Keratinocyte (primary cell): ENCODE measurements at regions not wholly inside any gene's neighbourhood (a gene's known extent, or its start where the extent isn't known, plus 50 kb on each side); places are given as distances from the start of the nearest gene placed in this dataset.

Source experiments
- DNase-seq: peaks from one replicate; pipeline ENCODE4 v3.0.0-alpha.2; 2011; ENCODE audit warnings: low read depth, missing footprints, low spot score
- FAIRE-seq: peaks from 2 replicates; lab custom pipeline; 2011; peaks lifted over from hg19 to GRCh38; lab: Jason Lieb, UNC
- H2AFZ ChIP-seq: 2 replicates; pipeline ENCODE4 v1.6.0; 2012; ENCODE audit warnings: low read length, control low read depth, inconsistent platforms; ENCODE audit not compliant: control insufficient read depth
- H3K27ac ChIP-seq: 2 replicates; pipeline ENCODE4 v1.5.1; 2011; ENCODE audit warnings: low read length; ENCODE audit not compliant: control insufficient read depth, insufficient read depth
- H3K27me3 ChIP-seq: 3 replicates; pipeline ENCODE4 v1.6.0; 2011; ENCODE audit warnings: low read length; ENCODE audit not compliant: control insufficient read depth, insufficient read depth; ENCODE audit errors: extremely low read depth
- H3K36me3 ChIP-seq, 2 experiments: 2 replicates in 1 of 2; 3 replicates in 1 of 2; pipeline ENCODE4 v1.5.1; 2011; ENCODE audit warnings: low read length in 2 of 2, mild to moderate bottlenecking in 1 of 2; ENCODE audit not compliant: control insufficient read depth in 2 of 2, insufficient read depth in 2 of 2; ENCODE audit errors: extremely low read depth in 1 of 2
- H3K4me1 ChIP-seq: 3 replicates; pipeline ENCODE4 v1.5.1; 2011; ENCODE audit warnings: low read length; ENCODE audit not compliant: control insufficient read depth, insufficient read depth; ENCODE audit errors: extremely low read depth
- H3K4me2 ChIP-seq: 3 replicates; pipeline ENCODE4 v1.6.0; 2011; ENCODE audit warnings: low read depth, low read length; ENCODE audit not compliant: control insufficient read depth, insufficient read depth; ENCODE audit errors: extremely low read depth
- H3K4me3 ChIP-seq, 3 experiments: fragments of 200-600 bp in 1 of 3; sonication (generic) in 1 of 3; 2 replicates in 2 of 3; 3 replicates in 1 of 3; pipeline ENCODE4 v1.5.1; 2011 to 2016; ENCODE audit warnings: low read length in 3 of 3, mild to moderate bottlenecking in 3 of 3, control low read depth in 2 of 3, inconsistent platforms in 1 of 3, low read depth in 1 of 3, mixed read lengths in 1 of 3, mixed run types in 1 of 3, moderate library complexity in 1 of 3; ENCODE audit not compliant: control insufficient read depth in 2 of 3, insufficient read depth in 2 of 3; ENCODE audit errors: extremely low read depth in 1 of 3
- H3K79me2 ChIP-seq: 2 replicates; pipeline ENCODE4 v1.6.0; 2012; ENCODE audit warnings: low read length; ENCODE audit not compliant: control insufficient read depth, insufficient read depth
- H3K9ac ChIP-seq: 3 replicates; pipeline ENCODE4 v1.6.0; 2011; ENCODE audit warnings: low read length; ENCODE audit not compliant: control insufficient read depth, insufficient read depth; ENCODE audit errors: extremely low read depth
- H3K9me1 ChIP-seq: 3 replicates; pipeline ENCODE4 v1.6.0; 2011; ENCODE audit warnings: low read length; ENCODE audit not compliant: control insufficient read depth, insufficient read depth; ENCODE audit errors: extremely low read depth
- H3K9me3 ChIP-seq: 2 replicates; pipeline ENCODE4 v1.5.1; 2012; ENCODE audit warnings: low read depth, low read length; ENCODE audit not compliant: control insufficient read depth
- H4K20me1 ChIP-seq: 3 replicates; pipeline ENCODE4 v1.6.0; 2011; ENCODE audit warnings: low read length; ENCODE audit not compliant: control insufficient read depth, insufficient read depth; ENCODE audit errors: extremely low read depth
- EZH2 ChIP-seq: IDR thresholded peaks from one replicate; pipeline ENCODE4 v1.6.1; 2012; ENCODE audit warnings: inconsistent platforms, mild to moderate bottlenecking, low read length, moderate library complexity
- dilution Hi-C: fragments of 300-500 bp; cut with MboI; formaldehyde crosslinking; loops from one replicate; pipeline ENCODE4 v1.7.0; 2020; ENCODE audit warnings: low sequenced_read_pairs; ENCODE audit not compliant: extremely low pct_ligation_motif_present
- TF ChIP-seq, protein P1 (sequence below), 3 experiments: IDR thresholded peaks in 1 of 3; conservative IDR thresholded peaks in 1 of 3; optimal IDR thresholded peaks in 1 of 3; 2 replicates in 2 of 3; 3 replicates in 1 of 3; pipeline versions ENCODE3 to v1.5.1; 2011; ENCODE audit warnings: low read length in 3 of 3, mild to moderate bottlenecking in 3 of 3, moderate library complexity in 2 of 3, control low read depth in 1 of 3, inconsistent platforms in 1 of 3; ENCODE audit not compliant: insufficient read depth in 2 of 3; ENCODE audit errors: extremely low read depth in 1 of 3

DNA sequence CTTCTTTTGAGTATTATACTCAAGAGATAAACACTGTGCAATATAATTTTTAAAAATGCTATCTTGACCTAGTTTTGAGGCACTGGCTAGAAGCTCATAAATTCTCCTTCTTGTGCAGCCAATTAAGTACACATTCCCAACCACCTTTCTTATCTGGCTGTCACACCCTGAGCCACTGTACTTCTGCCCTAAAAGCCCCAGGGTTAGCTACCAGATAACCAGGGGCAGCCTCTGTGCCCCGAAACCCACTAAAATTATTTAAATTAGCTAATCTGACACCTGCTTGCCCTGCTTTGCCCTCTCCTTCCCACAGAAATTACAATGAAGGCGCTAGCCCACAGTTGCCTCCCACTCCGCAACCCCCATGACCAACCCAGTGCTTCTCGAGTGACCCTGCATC lies 597.3 kb upstream of the TYRP1 start:
- H3K79me2 ChIP-seq, result no peaks in the 10 kb centered on the region
- no peaks in the 10 kb centered on the region for H3K9me3 ChIP-seq
- FAIRE-seq, result no peak
- no peaks in the 10 kb centered on the region for H4K20me1 ChIP-seq
- H2AFZ ChIP-seq, result no peak overlapping the region
- no peak for TF ChIP-seq EZH2
- TF ChIP-seq, protein P1, sequence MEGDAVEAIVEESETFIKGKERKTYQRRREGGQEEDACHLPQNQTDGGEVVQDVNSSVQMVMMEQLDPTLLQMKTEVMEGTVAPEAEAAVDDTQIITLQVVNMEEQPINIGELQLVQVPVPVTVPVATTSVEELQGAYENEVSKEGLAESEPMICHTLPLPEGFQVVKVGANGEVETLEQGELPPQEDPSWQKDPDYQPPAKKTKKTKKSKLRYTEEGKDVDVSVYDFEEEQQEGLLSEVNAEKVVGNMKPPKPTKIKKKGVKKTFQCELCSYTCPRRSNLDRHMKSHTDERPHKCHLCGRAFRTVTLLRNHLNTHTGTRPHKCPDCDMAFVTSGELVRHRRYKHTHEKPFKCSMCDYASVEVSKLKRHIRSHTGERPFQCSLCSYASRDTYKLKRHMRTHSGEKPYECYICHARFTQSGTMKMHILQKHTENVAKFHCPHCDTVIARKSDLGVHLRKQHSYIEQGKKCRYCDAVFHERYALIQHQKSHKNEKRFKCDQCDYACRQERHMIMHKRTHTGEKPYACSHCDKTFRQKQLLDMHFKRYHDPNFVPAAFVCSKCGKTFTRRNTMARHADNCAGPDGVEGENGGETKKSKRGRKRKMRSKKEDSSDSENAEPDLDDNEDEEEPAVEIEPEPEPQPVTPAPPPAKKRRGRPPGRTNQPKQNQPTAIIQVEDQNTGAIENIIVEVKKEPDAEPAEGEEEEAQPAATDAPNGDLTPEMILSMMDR (optimal IDR thresholded peaks at IDR 0.05 in 1 of 3, IDR thresholded peaks at IDR 0.05 in 1 of 3, conservative IDR thresholded peaks at IDR 0.05 in 1 of 3; ENCODE audit: extremely low read depth in 1 of 3, insufficient read depth in 2 of 3, low read length in 3 of 3), result no peak
- H3K36me3 ChIP-seq, result no peaks in the 10 kb centered on the region
- H3K4me2 ChIP-seq, result no peak overlapping the region
- H3K27ac ChIP-seq, result no peak overlapping the region
- H3K9me1 ChIP-seq, result no peaks in the 10 kb centered on the region
- dilution Hi-C loops, result no loop called here
- no peaks in the 10 kb centered on the region for H3K4me1 ChIP-seq
- no peak for DNase-seq
- no peak overlapping the region for H3K9ac ChIP-seq
- H3K4me3 ChIP-seq, result no peak overlapping the region
- H3K27me3 ChIP-seq, result no peaks in the 10 kb centered on the region

DNA sequence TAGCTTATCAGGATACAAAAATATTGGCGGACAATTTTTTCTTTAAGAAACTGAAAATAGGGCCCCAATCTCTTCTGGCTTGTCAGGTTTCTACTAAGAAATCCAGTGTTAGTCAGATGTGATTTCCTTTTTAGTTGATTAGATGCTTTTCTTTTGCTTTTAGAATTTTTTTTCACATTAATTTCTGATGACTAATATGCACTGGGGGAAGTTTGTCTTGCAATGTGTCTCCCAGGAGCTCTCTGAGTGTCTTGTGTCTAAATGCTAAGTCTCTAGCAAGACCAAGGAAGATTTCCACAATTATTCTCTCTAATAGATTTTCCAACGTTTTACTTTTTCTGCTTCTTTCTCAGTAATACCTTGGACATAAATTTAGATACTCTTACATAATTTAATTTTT lies 559.8 kb upstream of the TYRP1 start:
- dilution Hi-C loops, result no loop called here

More for the DNA sequence above, 559.8 kb upstream of the TYRP1 start:
- no peak for FAIRE-seq
- Histone ChIP-seq H3K27ac (no peak overlapping the region), H3K36me3 (no peaks in the 10 kb centered on the region), H3K79me2 (no peaks in the 10 kb centered on the region), H3K9me1 (no peaks in the 10 kb centered on the region), H2AFZ (no peak overlapping the region), H3K4me1 (no peaks in the 10 kb centered on the region), H3K9me3 (no peaks in the 10 kb centered on the region), H3K9ac (no peak overlapping the region), H3K4me3 (no peak overlapping the region), H4K20me1 (no peaks in the 10 kb centered on the region), H3K4me2 (no peak overlapping the region), H3K27me3 (no peaks in the 10 kb centered on the region)
- no peak for TF ChIP-seq EZH2
- TF ChIP-seq, protein P1 (optimal IDR thresholded peaks at IDR 0.05 in 1 of 3, IDR thresholded peaks at IDR 0.05 in 1 of 3, conservative IDR thresholded peaks at IDR 0.05 in 1 of 3; ENCODE audit: extremely low read depth in 1 of 3, insufficient read depth in 2 of 3, low read length in 3 of 3), result no peak
- no peak for DNase-seq
